ENCODE measurements at regions not wholly inside any gene's neighbourhood (a gene's known extent, or its start where the extent isn't known, plus 50 kb on each side); places are given as distances from the start of the nearest gene placed in this dataset.
A peak's percentile ranks its signal among the peaks of the same experiment; 100 is the strongest.

DNA sequence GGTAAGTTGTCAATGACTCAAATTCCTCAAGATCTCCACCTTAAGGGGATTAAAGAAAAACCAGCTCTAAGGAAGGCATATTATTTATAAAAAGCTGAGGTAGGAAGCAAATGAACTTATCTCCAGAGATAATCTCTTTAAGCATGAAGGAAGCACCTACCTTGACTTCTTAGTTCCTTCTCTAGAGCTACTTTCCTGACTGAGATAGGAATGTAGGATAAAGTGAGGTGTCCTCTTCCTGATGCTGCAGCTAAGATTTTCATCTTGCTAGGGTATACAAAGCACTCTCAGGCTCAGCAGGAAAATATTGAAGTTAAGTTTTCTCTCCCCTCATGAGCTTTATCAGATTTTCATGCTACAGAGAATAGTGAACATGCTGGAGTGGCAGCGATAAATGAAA, 163.0 kb upstream of the E2F7 start:
- Histone ChIP-seq H3K27ac (ENCODE audit: low read depth in 1 of 2, low read length in 1 of 2) (no peak overlapping the region), H3K4me3 (no peak overlapping the region), H3K9ac (ENCODE audit: insufficient read depth in 1 of 2, low read length in 2 of 2) (no peak overlapping the region), H3K4me1 (ENCODE audit: control insufficient read depth in 5 of 5, insufficient read depth in 5 of 5, low read length in 5 of 5) (peaks cover 0 to 35% (median 3%) of the 10 kb centered on the region in 5 donors), H3K9me3 (ENCODE audit: control insufficient read depth in 4 of 4, insufficient read depth in 3 of 4, low read length in 3 of 4) (peaks cover 0 to 2% (median 0%) of the 10 kb centered on the region in 4 donors), H3K27me3 (ENCODE audit: control insufficient read depth in 3 of 3, insufficient read depth in 3 of 3, low read length in 2 of 3) (no peaks in the 10 kb centered on the region), H3K36me3 (ENCODE audit: control insufficient read depth in 4 of 4, insufficient read depth in 4 of 4, low read length in 4 of 4) (no peaks in the 10 kb centered on the region)
- no peak for ATAC-seq (ENCODE audit: insufficient read depth, low FRiP score)
- DNase-seq = no peak
- TF ChIP-seq, protein P1, sequence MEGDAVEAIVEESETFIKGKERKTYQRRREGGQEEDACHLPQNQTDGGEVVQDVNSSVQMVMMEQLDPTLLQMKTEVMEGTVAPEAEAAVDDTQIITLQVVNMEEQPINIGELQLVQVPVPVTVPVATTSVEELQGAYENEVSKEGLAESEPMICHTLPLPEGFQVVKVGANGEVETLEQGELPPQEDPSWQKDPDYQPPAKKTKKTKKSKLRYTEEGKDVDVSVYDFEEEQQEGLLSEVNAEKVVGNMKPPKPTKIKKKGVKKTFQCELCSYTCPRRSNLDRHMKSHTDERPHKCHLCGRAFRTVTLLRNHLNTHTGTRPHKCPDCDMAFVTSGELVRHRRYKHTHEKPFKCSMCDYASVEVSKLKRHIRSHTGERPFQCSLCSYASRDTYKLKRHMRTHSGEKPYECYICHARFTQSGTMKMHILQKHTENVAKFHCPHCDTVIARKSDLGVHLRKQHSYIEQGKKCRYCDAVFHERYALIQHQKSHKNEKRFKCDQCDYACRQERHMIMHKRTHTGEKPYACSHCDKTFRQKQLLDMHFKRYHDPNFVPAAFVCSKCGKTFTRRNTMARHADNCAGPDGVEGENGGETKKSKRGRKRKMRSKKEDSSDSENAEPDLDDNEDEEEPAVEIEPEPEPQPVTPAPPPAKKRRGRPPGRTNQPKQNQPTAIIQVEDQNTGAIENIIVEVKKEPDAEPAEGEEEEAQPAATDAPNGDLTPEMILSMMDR (IDR thresholded peaks at IDR 0.05; ENCODE audit: control extremely low read depth, extremely low read depth) = no peak
- 92 to 96% methylated on average over 1 of the region's 1 CpG for WGBS, 2 donors

DNA sequence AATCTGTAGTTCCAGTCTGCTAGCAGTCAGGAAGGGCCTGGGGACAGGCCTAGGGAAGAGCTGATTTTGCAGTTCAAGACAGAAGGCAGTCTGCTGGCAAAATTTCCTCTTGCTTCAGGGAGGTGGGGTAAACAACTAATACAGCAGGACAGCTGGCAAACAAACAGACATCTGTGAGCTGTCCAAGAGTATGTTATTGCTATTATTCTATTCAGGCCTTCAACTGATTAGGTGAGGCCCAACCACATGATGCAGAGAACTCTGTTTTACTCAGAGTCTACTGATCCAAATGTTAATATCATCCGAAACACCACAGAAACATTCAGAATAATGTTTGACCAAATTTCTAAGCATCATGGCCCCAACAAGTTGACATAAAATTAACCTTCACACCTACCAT, 161.0 kb upstream of the E2F7 start:
- ATAC-seq (ENCODE audit: insufficient read depth, low FRiP score) = no peak
- Histone ChIP-seq H3K4me3 (no peak overlapping the region), H3K27me3 (ENCODE audit: control insufficient read depth in 3 of 3, insufficient read depth in 3 of 3, low read length in 2 of 3) (no peaks in the 10 kb centered on the region), H3K36me3 (ENCODE audit: control insufficient read depth in 4 of 4, insufficient read depth in 4 of 4, low read length in 4 of 4) (no peaks in the 10 kb centered on the region), H3K27ac (ENCODE audit: low read depth in 1 of 2, low read length in 1 of 2) (no peak overlapping the region), H3K4me1 (ENCODE audit: control insufficient read depth in 5 of 5, insufficient read depth in 5 of 5, low read length in 5 of 5) (peaks cover 0 to 22% (median 0%) of the 10 kb centered on the region in 5 donors), H3K9me3 (ENCODE audit: control insufficient read depth in 4 of 4, insufficient read depth in 3 of 4, low read length in 3 of 4) (peaks cover 0 to 2% (median 0%) of the 10 kb centered on the region in 4 donors), H3K9ac (ENCODE audit: insufficient read depth in 1 of 2, low read length in 2 of 2) (no peak overlapping the region)
- TF ChIP-seq, protein P1 (IDR thresholded peaks at IDR 0.05; ENCODE audit: control extremely low read depth, extremely low read depth) = no peak
- 94 to 95% methylated on average over 1 of the region's 1 CpG for WGBS, 2 donors
- DNase-seq = peak in 2 of 3 donors; percentile 29 to 61

DNA sequence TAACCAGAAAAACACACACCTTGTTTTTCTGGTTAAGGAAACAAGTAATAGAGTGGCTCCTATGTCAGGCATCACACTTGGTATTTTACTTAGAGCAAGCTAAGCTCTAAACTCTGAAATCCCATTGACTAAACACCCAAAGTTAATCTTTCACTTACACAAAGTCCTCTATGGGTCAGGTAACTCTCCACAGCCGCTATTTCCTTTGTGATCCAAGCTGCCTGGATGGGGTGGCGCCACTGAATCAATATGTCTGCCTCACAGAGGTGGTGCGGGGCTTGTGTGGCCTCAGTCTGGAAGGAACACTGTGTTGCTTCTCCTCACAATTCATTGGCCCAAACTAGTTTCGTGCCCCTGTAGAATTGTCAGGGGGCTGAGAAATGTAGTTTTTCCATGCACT, 160.0 kb upstream of the E2F7 start:
- Histone ChIP-seq H3K4me3 (no peak overlapping the region), H3K9me3 (ENCODE audit: control insufficient read depth in 4 of 4, insufficient read depth in 3 of 4, low read length in 3 of 4) (peaks cover 0 to 2% (median 0%) of the 10 kb centered on the region in 4 donors), H3K27me3 (ENCODE audit: control insufficient read depth in 3 of 3, insufficient read depth in 3 of 3, low read length in 2 of 3) (no peaks in the 10 kb centered on the region), H3K4me1 (ENCODE audit: control insufficient read depth in 5 of 5, insufficient read depth in 5 of 5, low read length in 5 of 5) (peaks cover 0 to 12% (median 0%) of the 10 kb centered on the region in 5 donors), H3K9ac (ENCODE audit: insufficient read depth in 1 of 2, low read length in 2 of 2) (no peak overlapping the region), H3K27ac (ENCODE audit: low read depth in 1 of 2, low read length in 1 of 2) (no peak overlapping the region), H3K36me3 (ENCODE audit: control insufficient read depth in 4 of 4, insufficient read depth in 4 of 4, low read length in 4 of 4) (no peaks in the 10 kb centered on the region)
- TF ChIP-seq, protein P1 (IDR thresholded peaks at IDR 0.05; ENCODE audit: control extremely low read depth, extremely low read depth) = no peak
- ATAC-seq (ENCODE audit: insufficient read depth, low FRiP score) = no peak
- 83 to 86% methylated on average over 4 of the region's 4 CpGs for WGBS, 2 donors
- no peak for DNase-seq

DNA sequence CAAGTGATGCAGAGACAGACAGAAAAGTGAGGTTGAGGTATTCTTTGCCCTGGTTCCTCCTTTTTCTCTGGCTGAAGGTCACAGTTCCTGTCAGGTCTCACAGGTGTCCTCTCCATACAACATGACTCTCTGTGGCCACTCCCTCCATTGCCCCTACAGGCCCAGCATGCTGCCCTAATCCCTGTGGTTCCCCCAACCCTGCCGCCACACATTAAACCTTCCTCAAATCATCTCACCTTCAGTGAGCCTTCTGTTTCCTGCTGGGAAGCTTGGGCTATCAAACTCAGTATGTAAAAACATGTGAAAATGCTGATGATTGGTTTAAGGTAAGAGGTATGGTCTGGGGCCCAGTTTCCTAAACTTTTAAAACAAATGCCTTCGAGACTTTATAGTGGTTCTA, 159.0 kb upstream of the E2F7 start:
- TF ChIP-seq, protein P1 (IDR thresholded peaks at IDR 0.05; ENCODE audit: control extremely low read depth, extremely low read depth) = no peak
- Histone ChIP-seq H3K9me3 (ENCODE audit: control insufficient read depth in 4 of 4, insufficient read depth in 3 of 4, low read length in 3 of 4) (peaks cover 0 to 2% (median 0%) of the 10 kb centered on the region in 4 donors), H3K27ac (ENCODE audit: low read depth in 1 of 2, low read length in 1 of 2) (no peak overlapping the region), H3K4me1 (ENCODE audit: control insufficient read depth in 5 of 5, insufficient read depth in 5 of 5, low read length in 5 of 5) (peaks cover 0 to 2% (median 0%) of the 10 kb centered on the region in 5 donors), H3K27me3 (ENCODE audit: control insufficient read depth in 3 of 3, insufficient read depth in 3 of 3, low read length in 2 of 3) (no peaks in the 10 kb centered on the region), H3K4me3 (no peak overlapping the region), H3K9ac (ENCODE audit: insufficient read depth in 1 of 2, low read length in 2 of 2) (no peak overlapping the region), H3K36me3 (ENCODE audit: control insufficient read depth in 4 of 4, insufficient read depth in 4 of 4, low read length in 4 of 4) (no peaks in the 10 kb centered on the region)
- ATAC-seq (ENCODE audit: insufficient read depth, low FRiP score) (no peak), DNase-seq (no peak)
- WGBS, 2 donors = 77 to 79% methylated on average over 2 of the region's 2 CpGs

Data from lung (tissue), 11 donors.